PFSK-1 (cell line): ENCODE measurements at regions not wholly inside any gene's neighbourhood (a gene's known extent, or its start where the extent isn't known, plus 50 kb on each side); places are given as distances from the start of the nearest gene placed in this dataset.

Experiments
- FOXP2 ChIP-seq: optimal IDR thresholded peaks from 2 replicates; pipeline ENCODE3; 2011; ENCODE audit warnings: borderline replicate concordance, control low read depth, inconsistent platforms; ENCODE audit not compliant: insufficient read depth; ENCODE audit errors: extremely low read length, extremely low read depth
- POLR2AphosphoS5 ChIP-seq: IDR thresholded peaks from 2 replicates; pipeline ENCODE4 v1.6.1; 2012; ENCODE audit warnings: low read depth, mild to moderate bottlenecking, control low read depth, low read length, moderate library complexity
- SIN3A ChIP-seq: IDR thresholded peaks from 2 replicates; pipeline ENCODE4 v1.6.1; 2012; ENCODE audit warnings: mild to moderate bottlenecking, low read length, moderate library complexity, borderline replicate concordance; ENCODE audit not compliant: insufficient read depth
- TAF1 ChIP-seq: IDR thresholded peaks from 2 replicates; pipeline ENCODE4 v1.6.1; 2012; ENCODE audit warnings: low read length, control low read depth, borderline replicate concordance; ENCODE audit not compliant: insufficient read depth
- TF ChIP-seq, protein P1 (sequence below), 2 experiments: IDR thresholded peaks; 2 replicates each; pipeline versions ENCODE4 v1.6.1 to v1.8.0; 2011 to 2012; ENCODE audit warnings: low read depth in 2 of 2, low read length in 2 of 2, control low read depth in 1 of 2, inconsistent platforms in 1 of 2, mild to moderate bottlenecking in 1 of 2, moderate library complexity in 1 of 2; ENCODE audit not compliant: insufficient read depth in 1 of 2

DNA sequence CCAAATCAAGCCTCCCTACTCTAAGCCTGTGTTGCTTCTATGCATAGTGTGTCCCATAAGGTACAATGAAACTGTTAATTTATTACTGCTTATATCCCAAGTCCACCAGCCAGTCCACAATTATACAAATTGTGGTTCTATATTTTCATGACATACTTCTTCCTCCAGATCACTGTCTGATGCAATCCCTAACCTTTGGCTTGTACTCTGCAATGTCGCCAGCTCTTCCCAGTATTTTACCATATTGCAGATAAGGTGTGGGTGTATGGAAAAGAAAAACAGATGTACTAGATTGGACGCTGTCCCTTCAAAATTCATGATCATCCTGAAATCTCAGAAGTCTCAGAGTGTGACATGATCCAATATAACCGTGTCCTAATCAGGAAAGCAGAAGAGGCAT, 286.2 kb downstream of the GASK1B start:
- TF ChIP-seq SIN3A = no peak
- no peak for TF ChIP-seq FOXP2
- no peak for TF ChIP-seq TAF1
- TF ChIP-seq, protein P1, sequence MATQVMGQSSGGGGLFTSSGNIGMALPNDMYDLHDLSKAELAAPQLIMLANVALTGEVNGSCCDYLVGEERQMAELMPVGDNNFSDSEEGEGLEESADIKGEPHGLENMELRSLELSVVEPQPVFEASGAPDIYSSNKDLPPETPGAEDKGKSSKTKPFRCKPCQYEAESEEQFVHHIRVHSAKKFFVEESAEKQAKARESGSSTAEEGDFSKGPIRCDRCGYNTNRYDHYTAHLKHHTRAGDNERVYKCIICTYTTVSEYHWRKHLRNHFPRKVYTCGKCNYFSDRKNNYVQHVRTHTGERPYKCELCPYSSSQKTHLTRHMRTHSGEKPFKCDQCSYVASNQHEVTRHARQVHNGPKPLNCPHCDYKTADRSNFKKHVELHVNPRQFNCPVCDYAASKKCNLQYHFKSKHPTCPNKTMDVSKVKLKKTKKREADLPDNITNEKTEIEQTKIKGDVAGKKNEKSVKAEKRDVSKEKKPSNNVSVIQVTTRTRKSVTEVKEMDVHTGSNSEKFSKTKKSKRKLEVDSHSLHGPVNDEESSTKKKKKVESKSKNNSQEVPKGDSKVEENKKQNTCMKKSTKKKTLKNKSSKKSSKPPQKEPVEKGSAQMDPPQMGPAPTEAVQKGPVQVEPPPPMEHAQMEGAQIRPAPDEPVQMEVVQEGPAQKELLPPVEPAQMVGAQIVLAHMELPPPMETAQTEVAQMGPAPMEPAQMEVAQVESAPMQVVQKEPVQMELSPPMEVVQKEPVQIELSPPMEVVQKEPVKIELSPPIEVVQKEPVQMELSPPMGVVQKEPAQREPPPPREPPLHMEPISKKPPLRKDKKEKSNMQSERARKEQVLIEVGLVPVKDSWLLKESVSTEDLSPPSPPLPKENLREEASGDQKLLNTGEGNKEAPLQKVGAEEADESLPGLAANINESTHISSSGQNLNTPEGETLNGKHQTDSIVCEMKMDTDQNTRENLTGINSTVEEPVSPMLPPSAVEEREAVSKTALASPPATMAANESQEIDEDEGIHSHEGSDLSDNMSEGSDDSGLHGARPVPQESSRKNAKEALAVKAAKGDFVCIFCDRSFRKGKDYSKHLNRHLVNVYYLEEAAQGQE (IDR thresholded peaks at IDR 0.05; ENCODE audit: insufficient read depth in 1 of 2, low read depth in 2 of 2, low read length in 2 of 2) = no peak
- no peak for TF ChIP-seq POLR2AphosphoS5

DNA sequence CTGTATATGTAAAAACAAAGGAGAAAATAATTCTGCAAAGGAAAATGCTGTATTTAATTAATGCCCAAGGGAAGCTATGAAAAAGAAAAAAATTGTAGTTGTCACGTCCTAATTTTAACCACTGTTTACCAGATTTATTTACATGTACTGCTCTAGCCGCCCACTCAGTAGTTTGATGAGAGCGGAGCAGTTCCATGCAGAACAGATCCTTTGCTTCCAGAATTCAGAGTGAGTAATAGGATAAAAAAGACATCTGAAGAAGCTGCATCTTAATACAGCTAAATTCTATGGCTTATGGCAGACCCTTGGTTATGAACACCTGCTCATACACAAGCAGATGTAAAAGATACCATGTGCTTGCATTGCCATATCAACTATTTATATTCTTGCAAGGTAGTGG, 287.0 kb downstream of the GASK1B start:
- no peak for TF ChIP-seq TAF1
- TF ChIP-seq, protein P1 (IDR thresholded peaks at IDR 0.05; ENCODE audit: insufficient read depth in 1 of 2, low read depth in 2 of 2, low read length in 2 of 2) = no peak

DNA sequence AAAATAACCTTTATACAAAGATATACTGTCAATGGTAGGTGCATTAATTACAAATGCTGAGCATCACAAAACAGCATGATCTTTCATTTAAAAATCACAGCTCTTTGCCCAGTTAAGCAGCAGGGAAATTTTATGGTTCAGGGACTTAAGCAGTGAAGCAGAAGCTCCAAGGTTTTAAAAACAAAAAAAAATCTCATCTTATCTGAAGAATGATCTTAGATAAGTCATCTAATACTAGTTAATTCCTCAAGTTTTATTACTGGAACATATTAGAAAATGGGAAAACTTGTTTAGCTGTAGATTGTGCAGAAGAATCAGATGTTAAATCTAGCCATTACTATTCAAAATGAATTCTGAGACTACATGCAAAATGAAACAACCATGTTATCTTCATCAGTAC, 289.9 kb downstream of the GASK1B start:
- TF ChIP-seq SIN3A (no peak), TAF1 (no peak), FOXP2 (no peak), POLR2AphosphoS5 (no peak)
- TF ChIP-seq, protein P1 (IDR thresholded peaks at IDR 0.05; ENCODE audit: insufficient read depth in 1 of 2, low read depth in 2 of 2, low read length in 2 of 2) = no peak

GRCh38 chr4:157880761-157881160, 292.1 kb downstream of the GASK1B start:
- TF ChIP-seq FOXP2 = no peak
- TF ChIP-seq TAF1 = no peak
- TF ChIP-seq POLR2AphosphoS5 = no peak
- no peak for TF ChIP-seq SIN3A
- TF ChIP-seq, protein P1 (IDR thresholded peaks at IDR 0.05; ENCODE audit: insufficient read depth in 1 of 2, low read depth in 2 of 2, low read length in 2 of 2) = no peak

GRCh38 chr4:157854819-157855218, 318.0 kb downstream of the GASK1B start:
- TF ChIP-seq TAF1 (no peak), SIN3A (no peak), FOXP2 (no peak), POLR2AphosphoS5 (no peak)
- TF ChIP-seq, protein P1 (IDR thresholded peaks at IDR 0.05; ENCODE audit: insufficient read depth in 1 of 2, low read depth in 2 of 2, low read length in 2 of 2) = no peak
